Endothelial cell of hepatic sinusoid (primary cell): ENCODE measurements at regions not wholly inside any gene's neighbourhood (a gene's known extent, or its start where the extent isn't known, plus 50 kb on each side); places are given as distances from the start of the nearest gene placed in this dataset.

Source experiments
- in situ Hi-C: cut with HindIII; loops from 2 replicates; pipeline ENCODE4 v1.10.0; 2017; ENCODE audit warnings: low sequenced_read_pairs

GRCh38 chr5:145129797-145130196 lies 705.3 kb downstream of the PRELID2 start:
- in situ Hi-C loops: no loop called here

- in situ Hi-C loops: no loop called here
Observed at GRCh38 chr5:145124806-145125205, 710.3 kb downstream of the PRELID2 start.

- in situ Hi-C loops: no loop called here
Observed at GRCh38 chr5:145118611-145119010, 716.5 kb downstream of the PRELID2 start.

- in situ Hi-C loops: no loop called here
Observed at GRCh38 chr5:145118127-145118526, 717.0 kb downstream of the PRELID2 start.

GRCh38 chr5:145117285-145117684 lies 717.9 kb downstream of the PRELID2 start:
- in situ Hi-C loops: no loop called here

- in situ Hi-C loops: no loop called here
Observed at GRCh38 chr5:145111420-145111819, 723.7 kb downstream of the PRELID2 start.

GRCh38 chr5:145110834-145111233 lies 724.3 kb downstream of the PRELID2 start:
- in situ Hi-C loops: no loop called here

- in situ Hi-C loops: no loop called here
Observed at GRCh38 chr5:145110181-145110580, 725.0 kb downstream of the PRELID2 start.

- in situ Hi-C loops: no loop called here
Observed at GRCh38 chr5:145105384-145105783, 729.8 kb downstream of the PRELID2 start.

- in situ Hi-C loops: no loop called here
Observed at GRCh38 chr5:145104106-145104505, 731.0 kb downstream of the PRELID2 start.

- in situ Hi-C loops: no loop called here
Observed at GRCh38 chr5:145101246-145101645, 733.9 kb downstream of the PRELID2 start.

- in situ Hi-C loops: no loop called here
Observed at GRCh38 chr5:145090115-145090514, 745.0 kb downstream of the PRELID2 start.

GRCh38 chr5:145084834-145085233 lies 750.3 kb downstream of the PRELID2 start:
- in situ Hi-C loops: no loop called here

GRCh38 chr5:145077028-145077427 lies 758.1 kb downstream of the PRELID2 start:
- in situ Hi-C loops: no loop called here

GRCh38 chr5:145076040-145076439 lies 759.1 kb downstream of the PRELID2 start:
- in situ Hi-C loops: no loop called here

- in situ Hi-C loops: no loop called here
Observed at GRCh38 chr5:145072889-145073288, 762.3 kb downstream of the PRELID2 start.

- in situ Hi-C loops: no loop called here
Observed at GRCh38 chr5:145068721-145069120, 766.4 kb downstream of the PRELID2 start.

- in situ Hi-C loops: no loop called here
Observed at GRCh38 chr5:145062280-145063062, 772.7 kb downstream of the PRELID2 start.

- in situ Hi-C loops: no loop called here
Observed at GRCh38 chr5:145056800-145057199, 778.3 kb downstream of the PRELID2 start.

- in situ Hi-C loops: no loop called here
Observed at GRCh38 chr5:145050181-145050580, 785.0 kb downstream of the PRELID2 start.

GRCh38 chr5:145044970-145045369 lies 790.2 kb downstream of the PRELID2 start:
- in situ Hi-C loops: no loop called here

GRCh38 chr5:145028626-145029025 lies 806.5 kb downstream of the PRELID2 start:
- in situ Hi-C loops: no loop called here

GRCh38 chr5:145027286-145027685 lies 807.9 kb downstream of the PRELID2 start:
- in situ Hi-C loops: no loop called here
